ENCODE measurements at regions not wholly inside any gene's neighbourhood (a gene's known extent, or its start where the extent isn't known, plus 50 kb on each side); places are given as distances from the start of the nearest gene placed in this dataset.

- Mint-ChIP-seq H3K4me3 (peak overlapping the region; percentile 83 to 93 (median 90)), H3K36me3 (no peaks in the 10 kb centered on the region), H3K4me1 (peaks cover 8 to 23% (median 12%) of the 10 kb centered on the region in 3 donors), H3K27me3 (peaks cover 1% of the 10 kb centered on the region), H3K27ac (peak overlapping the region; percentile 72 to 92 (median 83)), H3K9me3 (no peaks in the 10 kb centered on the region)
These were observed 92.5 kb downstream of the CD83 start for GRCh38 chr6:14210077-14210476.

- Mint-ChIP-seq H3K4me1 (peaks cover 9 to 23% (median 14%) of the 10 kb centered on the region in 3 donors), H3K4me3 (peak overlapping the region; percentile 86 to 95 (median 91)), H3K27ac (peak overlapping the region; percentile 72 to 93 (median 92)), H3K36me3 (no peaks in the 10 kb centered on the region), H3K27me3 (peaks cover 1% of the 10 kb centered on the region), H3K9me3 (no peaks in the 10 kb centered on the region)
These were observed 93.3 kb downstream of the CD83 start for GRCh38 chr6:14210663-14211561.

- peak overlapping the region; percentile 72 to 93 (median 92) for H3K27ac Mint-ChIP-seq
- peaks cover 9 to 23% (median 14%) of the 10 kb centered on the region in 3 donors for H3K4me1 Mint-ChIP-seq
- H3K27me3 Mint-ChIP-seq, result peaks cover 1% of the 10 kb centered on the region
- H3K4me3 Mint-ChIP-seq, result peak overlapping the region; percentile 86 to 95 (median 91)
- H3K36me3 Mint-ChIP-seq, result no peaks in the 10 kb centered on the region
- H3K9me3 Mint-ChIP-seq, result no peaks in the 10 kb centered on the region
These were observed 94.0 kb downstream of the CD83 start for GRCh38 chr6:14211562-14211942.

GRCh38 chr6:14212020-14212419, 94.4 kb downstream of the CD83 start:
- Mint-ChIP-seq H3K4me1 (peaks cover 9 to 26% (median 14%) of the 10 kb centered on the region in 3 donors), H3K36me3 (no peaks in the 10 kb centered on the region), H3K4me3 (peak overlapping the region; percentile 86 to 95 (median 91)), H3K9me3 (no peaks in the 10 kb centered on the region), H3K27me3 (peaks cover 1% of the 10 kb centered on the region), H3K27ac (peak overlapping the region; percentile 72 to 93 (median 83))

- Mint-ChIP-seq H3K27me3 (peaks cover 1% of the 10 kb centered on the region), H3K9me3 (no peaks in the 10 kb centered on the region), H3K27ac (no peak overlapping the region), H3K4me1 (peaks cover 9 to 28% (median 14%) of the 10 kb centered on the region in 3 donors), H3K36me3 (no peaks in the 10 kb centered on the region), H3K4me3 (peak overlapping the region in 1 of 4 donors; percentile 49)
These were observed 95.1 kb downstream of the CD83 start for GRCh38 chr6:14212632-14213031.

- Mint-ChIP-seq H3K27me3 (no peaks in the 10 kb centered on the region), H3K27ac (no peak overlapping the region), H3K36me3 (peaks cover 5% of the 10 kb centered on the region)
These were observed 99.5 kb downstream of the CD83 start for GRCh38 chr6:14216946-14217684.

GRCh38 chr6:14217728-14218518, 100.4 kb downstream of the CD83 start:
- Mint-ChIP-seq H3K27ac (peak overlapping the region in 1 of 3 donors; percentile 53), H3K4me3 (peak overlapping the region in 3 of 4 donors; percentile 39 to 61 (median 50)), H3K4me1 (peaks cover 3 to 21% (median 14%) of the 10 kb centered on the region in 3 donors), H3K27me3 (no peaks in the 10 kb centered on the region), H3K36me3 (peaks cover 5% of the 10 kb centered on the region), H3K9me3 (no peaks in the 10 kb centered on the region)

More at GRCh38 chr6:14216946-14217684, 99.5 kb downstream of the CD83 start:
- H3K4me3 Mint-ChIP-seq, result peak overlapping the region in 1 of 4 donors; percentile 41
- no peaks in the 10 kb centered on the region for H3K9me3 Mint-ChIP-seq
- H3K4me1 Mint-ChIP-seq, result peaks cover 3 to 23% (median 15%) of the 10 kb centered on the region in 3 donors

GRCh38 chr6:14218519-14218800, 100.9 kb downstream of the CD83 start:
- peaks cover 5% of the 10 kb centered on the region for H3K36me3 Mint-ChIP-seq
- H3K4me3 Mint-ChIP-seq, result no peak overlapping the region
- peaks cover 3 to 25% (median 14%) of the 10 kb centered on the region in 3 donors for H3K4me1 Mint-ChIP-seq
- H3K27ac Mint-ChIP-seq, result no peak overlapping the region
- H3K27me3 Mint-ChIP-seq, result no peaks in the 10 kb centered on the region
- no peaks in the 10 kb centered on the region for H3K9me3 Mint-ChIP-seq

GRCh38 chr6:14221564-14222279, 104.2 kb downstream of the CD83 start:
- peaks cover 5% of the 10 kb centered on the region for H3K36me3 Mint-ChIP-seq
- H3K9me3 Mint-ChIP-seq, result peaks cover 0 to 2% (median 0%) of the 10 kb centered on the region in 3 donors
- H3K27me3 Mint-ChIP-seq, result no peaks in the 10 kb centered on the region
- no peak overlapping the region for H3K27ac Mint-ChIP-seq
- no peak overlapping the region for H3K4me3 Mint-ChIP-seq
- H3K4me1 Mint-ChIP-seq, result peaks cover 15 to 36% (median 28%) of the 10 kb centered on the region in 3 donors

GRCh38 chr6:14222956-14223355, 105.4 kb downstream of the CD83 start:
- H3K36me3 Mint-ChIP-seq, result peaks cover 9% of the 10 kb centered on the region

GRCh38 chr6:14224359-14225103, 107.0 kb downstream of the CD83 start:
- H3K4me1 Mint-ChIP-seq, result peaks cover 18 to 34% (median 31%) of the 10 kb centered on the region in 3 donors
- H3K27me3 Mint-ChIP-seq, result no peaks in the 10 kb centered on the region
- H3K27ac Mint-ChIP-seq, result peak overlapping the region in 1 of 3 donors; percentile 24
- peak overlapping the region in 2 of 4 donors; percentile 49 to 67 for H3K4me3 Mint-ChIP-seq
- peaks cover 0 to 2% (median 0%) of the 10 kb centered on the region in 3 donors for H3K9me3 Mint-ChIP-seq
- peaks cover 10% of the 10 kb centered on the region for H3K36me3 Mint-ChIP-seq

More at GRCh38 chr6:14222956-14223355, 105.4 kb downstream of the CD83 start:
- Mint-ChIP-seq H3K4me3 (no peak overlapping the region), H3K4me1 (peaks cover 18 to 39% (median 28%) of the 10 kb centered on the region in 3 donors), H3K27me3 (no peaks in the 10 kb centered on the region), H3K9me3 (peaks cover 0 to 2% (median 0%) of the 10 kb centered on the region in 3 donors), H3K27ac (no peak overlapping the region)

GRCh38 chr6:14226051-14226660, 108.6 kb downstream of the CD83 start:
- Mint-ChIP-seq H3K4me3 (peak overlapping the region in 1 of 4 donors; percentile 49), H3K27me3 (no peaks in the 10 kb centered on the region), H3K4me1 (peaks cover 18 to 29% (median 29%) of the 10 kb centered on the region in 3 donors), H3K27ac (no peak overlapping the region), H3K36me3 (peaks cover 5% of the 10 kb centered on the region), H3K9me3 (peaks cover 0 to 2% (median 0%) of the 10 kb centered on the region in 3 donors)

GRCh38 chr6:14228571-14228970, 111.0 kb downstream of the CD83 start:
- Mint-ChIP-seq H3K4me1 (peaks cover 22 to 35% (median 27%) of the 10 kb centered on the region in 3 donors), H3K36me3 (peaks cover 9% of the 10 kb centered on the region), H3K27ac (no peak overlapping the region), H3K4me3 (peak overlapping the region in 1 of 4 donors; percentile 77), H3K9me3 (peaks cover 0 to 2% (median 0%) of the 10 kb centered on the region in 3 donors), H3K27me3 (no peaks in the 10 kb centered on the region)

All from IgD-negative memory B cell (primary cell).